SHP77 (cell line): ENCODE measurements at regions not wholly inside any gene's neighbourhood (a gene's known extent, or its start where the extent isn't known, plus 50 kb on each side); places are given as distances from the start of the nearest gene placed in this dataset.

ENCODE experiments used
- DNase-seq, 2 experiments: peaks; one replicate each; lab custom pipeline; 2025; lab: John Stamatoyannopoulos, UW

- no peak for DNase-seq
Observed at GRCh38 chr6:90877616-90878015, 290.7 kb upstream of the MAP3K7 start.

GRCh38 chr6:90874931-90875330 lies 288.1 kb upstream of the MAP3K7 start:
- DNase-seq, result no peak

- no peak for DNase-seq
Observed at GRCh38 chr6:90872981-90873380, 286.1 kb upstream of the MAP3K7 start.

DNA sequence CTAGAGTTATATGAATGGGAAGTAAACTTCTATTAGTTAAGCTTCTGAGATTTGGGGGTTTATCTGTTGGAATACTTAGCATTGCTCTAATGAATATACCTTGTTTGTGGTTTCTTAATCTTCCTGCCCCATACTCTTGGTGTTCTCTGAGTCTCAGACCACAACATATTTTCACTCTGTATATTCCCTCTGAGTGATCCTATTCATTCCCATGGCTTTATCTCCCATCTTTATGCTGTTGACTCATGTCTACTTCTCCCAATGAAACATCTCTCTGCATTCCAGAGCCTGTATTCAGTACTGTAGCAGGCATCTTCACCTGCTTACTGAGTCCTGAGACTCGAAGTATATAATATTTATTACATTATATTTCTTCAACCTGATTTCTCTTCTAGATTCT lies 283.7 kb upstream of the MAP3K7 start:
- DNase-seq, result no peak

DNA sequence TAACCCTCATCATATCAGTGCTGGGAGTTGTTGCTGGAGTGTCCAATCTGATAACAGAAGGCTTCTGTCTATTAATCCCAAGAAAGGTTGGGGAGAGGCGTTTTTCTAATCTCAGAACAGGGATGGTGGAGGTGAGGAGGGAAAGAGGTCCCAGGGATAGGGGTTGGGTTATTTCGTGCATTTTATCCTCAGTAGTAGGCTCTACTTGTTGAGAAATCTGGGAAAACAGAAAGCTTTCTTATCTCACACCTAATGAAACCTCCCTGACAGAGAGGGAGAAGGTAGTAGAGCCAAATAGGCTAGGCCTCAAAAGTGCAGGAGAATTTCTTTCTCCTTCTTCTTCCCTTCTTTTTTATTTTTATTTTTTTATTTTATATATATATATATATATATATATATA lies 281.8 kb upstream of the MAP3K7 start:
- no peak for DNase-seq

DNA sequence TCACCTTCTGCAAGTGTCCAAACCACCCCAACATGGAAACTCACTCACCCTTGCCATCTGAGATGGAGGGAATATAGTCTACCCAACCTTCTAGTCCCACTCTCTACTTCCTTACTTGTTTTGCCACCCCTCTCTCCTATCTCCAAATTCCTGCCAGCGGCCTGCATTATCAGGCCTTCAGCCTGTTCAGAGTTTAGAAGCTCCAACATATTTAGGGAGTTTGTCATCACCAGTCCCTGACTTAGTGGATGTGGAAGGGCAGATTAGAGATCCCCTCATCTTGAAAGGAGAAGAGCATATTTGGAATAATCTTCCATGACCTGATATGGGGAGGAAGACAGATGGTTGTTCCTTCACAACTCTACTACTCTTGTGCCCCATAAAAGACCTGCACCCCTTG lies 281.4 kb upstream of the MAP3K7 start:
- DNase-seq, result no peak

DNA sequence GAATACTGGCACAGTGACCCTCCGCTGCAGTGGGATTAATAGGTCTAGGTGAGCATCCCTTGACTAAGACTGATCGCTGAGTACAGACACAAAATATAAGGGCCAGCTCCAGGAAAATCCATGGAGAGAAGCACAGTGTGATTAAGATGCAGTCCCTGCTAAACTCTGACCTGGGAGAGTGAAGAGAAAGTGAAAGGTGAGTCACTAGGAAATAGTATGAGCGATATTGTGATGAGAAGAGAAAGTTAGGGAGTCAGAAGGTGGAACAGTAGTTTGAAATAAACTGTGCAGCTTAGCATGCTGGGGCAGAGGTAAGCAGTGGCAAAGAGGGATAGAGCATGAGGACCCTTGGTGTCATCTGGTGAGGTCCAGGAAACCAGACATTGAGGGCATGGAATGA lies 278.6 kb upstream of the MAP3K7 start:
- DNase-seq, result no peak

DNA sequence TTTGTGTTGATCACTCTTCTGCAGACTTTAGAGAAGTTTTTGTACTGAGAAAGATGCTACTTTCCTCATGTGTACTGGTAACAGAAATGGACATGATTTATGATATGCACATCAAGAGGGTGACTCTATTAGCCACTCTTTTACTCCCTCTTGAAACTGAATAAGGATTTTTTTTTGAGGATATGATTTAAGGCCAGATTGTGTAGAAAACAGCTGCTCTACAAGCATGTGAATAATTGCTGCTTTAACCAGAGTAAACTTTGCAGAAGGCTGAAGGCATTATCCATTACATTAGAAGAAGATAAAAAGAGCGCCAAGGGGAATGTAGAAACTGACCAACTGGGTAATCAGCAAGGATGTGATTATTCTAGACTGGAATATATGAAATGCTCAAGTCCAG lies 276.2 kb upstream of the MAP3K7 start:
- DNase-seq, result no peak

DNA sequence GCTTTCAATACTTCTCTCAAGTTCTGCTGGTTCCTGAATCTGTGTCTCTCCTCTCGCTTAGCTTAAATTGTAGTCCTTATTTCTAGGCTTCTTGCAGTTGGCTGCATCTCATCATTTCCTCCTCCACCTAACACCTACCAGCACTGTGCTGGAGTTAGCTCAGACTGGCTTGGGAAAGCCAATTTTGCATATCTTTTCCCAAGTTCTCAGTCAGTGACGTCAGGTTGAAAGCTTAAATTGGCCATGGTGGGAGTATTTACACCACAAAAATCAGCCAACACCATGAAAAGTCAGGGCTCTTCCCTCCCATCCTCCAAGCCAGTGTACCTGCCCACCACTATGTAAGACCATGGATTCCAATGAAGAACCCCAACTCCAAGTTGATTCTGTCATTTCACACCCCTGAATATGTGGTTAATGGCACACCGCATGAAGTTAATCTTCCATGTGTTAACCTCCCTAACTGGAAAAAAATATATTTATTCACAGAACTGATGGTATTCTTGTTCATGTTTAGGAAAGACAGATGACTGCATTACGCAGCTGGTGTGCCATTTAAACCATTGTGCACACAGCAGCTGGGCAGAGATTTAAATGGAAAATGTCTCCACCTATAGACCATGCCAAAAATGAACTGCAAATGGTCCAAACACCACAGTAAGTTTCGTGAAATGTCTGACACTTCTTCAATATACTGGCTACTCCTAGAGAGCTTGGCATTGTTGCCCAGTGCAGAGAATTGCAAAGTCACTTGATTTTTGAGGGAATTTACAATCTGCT lies 274.1 kb upstream of the MAP3K7 start:
- DNase-seq, result no peak

GRCh38 chr6:90859612-90860011 lies 272.7 kb upstream of the MAP3K7 start:
- peak; percentile 65 to 77 for DNase-seq

GRCh38 chr6:90859056-90859455 lies 272.2 kb upstream of the MAP3K7 start:
- no peak for DNase-seq

- DNase-seq, result no peak
Observed at GRCh38 chr6:90849686-90850085, 262.8 kb upstream of the MAP3K7 start.

DNA sequence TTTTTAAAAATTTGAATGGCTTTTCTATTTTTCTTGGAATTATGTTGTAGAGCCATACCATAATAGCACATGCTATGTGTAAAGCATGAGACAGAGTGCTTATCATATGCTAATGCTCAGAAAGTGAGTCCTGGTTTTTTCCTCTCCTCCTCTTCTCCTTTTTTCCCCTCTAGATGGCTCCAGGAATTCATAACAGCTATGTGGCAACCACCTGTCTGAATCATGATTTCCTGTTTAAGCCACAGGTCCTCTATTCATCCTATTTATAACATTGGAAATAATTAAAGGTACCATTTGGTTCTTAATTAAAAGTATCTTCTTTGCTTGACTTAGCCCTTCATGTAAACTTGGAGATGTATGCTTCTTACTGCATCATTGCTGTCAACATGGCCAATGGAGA lies 260.0 kb upstream of the MAP3K7 start:
- no peak for DNase-seq

DNA sequence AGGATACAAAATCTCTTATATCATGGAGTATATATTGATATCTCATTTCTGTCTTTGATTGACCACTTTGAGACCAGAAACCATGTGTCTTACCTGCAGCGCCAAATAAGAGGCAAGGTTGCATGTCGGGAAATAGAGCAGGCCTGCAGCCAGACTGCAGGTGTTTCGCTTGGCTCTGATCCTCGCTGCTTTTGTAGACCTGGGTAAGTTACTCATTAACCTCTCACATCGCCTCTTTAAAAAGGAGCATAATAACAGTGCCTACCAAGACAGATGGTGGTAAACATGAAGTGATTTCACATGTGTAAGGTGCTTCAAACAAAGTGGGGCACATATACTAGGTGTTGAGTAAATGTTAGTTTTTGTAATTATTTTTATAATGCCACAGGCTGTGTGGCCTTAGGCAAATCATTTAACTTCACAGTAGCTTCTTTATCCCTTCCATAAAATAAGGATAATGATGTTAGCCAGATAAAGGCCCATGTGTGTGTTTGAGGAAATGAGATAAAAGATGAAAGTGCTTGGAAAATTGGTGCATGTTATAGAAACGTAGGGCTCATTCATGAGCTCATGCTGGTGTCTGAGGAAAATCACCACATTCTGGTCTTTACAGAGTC lies 248.8 kb upstream of the MAP3K7 start:
- no peak for DNase-seq

DNA sequence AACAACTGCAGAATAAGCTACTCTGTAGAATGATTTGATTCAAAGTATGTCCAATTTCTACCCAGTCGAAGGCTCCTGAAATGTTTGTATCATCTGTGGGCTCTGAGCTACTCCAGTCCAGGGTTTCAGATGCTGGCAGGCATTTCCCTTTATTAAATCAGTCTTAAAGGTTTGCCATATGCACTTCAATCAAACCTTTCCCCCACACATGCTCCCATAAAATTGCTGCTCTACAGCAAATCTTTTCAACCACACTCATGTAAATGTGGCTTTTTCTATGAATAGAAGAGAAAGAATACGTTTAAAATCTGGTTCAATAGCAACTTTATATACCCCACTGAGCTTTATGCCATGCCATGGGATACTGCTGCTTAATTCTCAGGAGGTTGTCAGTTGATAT lies 242.4 kb upstream of the MAP3K7 start:
- DNase-seq, result no peak

- no peak for DNase-seq
Observed at GRCh38 chr6:90820436-90820835, 233.6 kb upstream of the MAP3K7 start.

GRCh38 chr6:90819483-90819882 lies 232.6 kb upstream of the MAP3K7 start:
- no peak for DNase-seq

DNA sequence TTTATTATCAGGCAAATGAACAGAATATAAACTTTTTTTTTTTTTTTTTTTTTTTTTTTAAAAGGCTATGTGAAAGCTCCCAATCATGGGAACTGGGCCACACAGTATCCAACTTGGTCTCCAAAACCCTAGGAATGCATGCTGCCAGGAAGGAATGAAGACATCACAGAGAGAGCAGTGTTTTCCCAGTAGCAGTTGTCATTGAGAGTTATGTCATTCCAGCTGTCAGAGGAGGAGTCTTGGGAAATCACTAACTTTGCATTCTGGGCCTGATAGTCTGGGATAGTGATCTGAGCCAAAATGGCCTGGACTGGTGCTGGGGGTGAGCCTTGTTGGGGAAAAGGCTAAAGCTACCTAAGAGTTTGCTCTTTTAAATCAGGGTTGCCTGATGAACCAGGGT lies 231.3 kb upstream of the MAP3K7 start:
- no peak for DNase-seq

- no peak for DNase-seq
Observed at GRCh38 chr6:90816764-90817163, 229.9 kb upstream of the MAP3K7 start.

- DNase-seq, result peak; percentile 32 to 47
Observed at GRCh38 chr6:90811596-90812226, 224.8 kb upstream of the MAP3K7 start.

DNA sequence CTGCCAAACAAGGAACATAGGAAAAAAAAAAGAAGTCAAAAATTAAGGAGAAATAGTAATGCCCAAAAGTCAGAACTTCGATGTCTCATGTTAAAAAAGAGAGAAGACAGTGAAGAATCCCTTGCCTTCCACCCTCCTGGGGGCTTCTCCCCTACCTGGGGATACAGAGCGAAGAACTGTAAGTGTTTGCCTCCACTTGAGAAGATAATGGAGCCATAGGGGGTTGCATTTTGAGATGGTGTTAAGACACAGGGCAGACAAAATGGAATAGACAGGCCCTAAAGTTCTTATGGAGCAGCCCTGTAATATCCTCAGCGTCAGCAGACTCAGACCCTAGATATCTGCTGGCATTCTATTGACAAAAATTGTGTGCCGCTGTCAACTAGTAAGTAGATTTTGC lies 222.2 kb upstream of the MAP3K7 start:
- DNase-seq, result no peak

- DNase-seq, result no peak
Observed at GRCh38 chr6:90807791-90808701, 221.2 kb upstream of the MAP3K7 start.
